ENCODE measurements at regions not wholly inside any gene's neighbourhood (a gene's known extent, or its start where the extent isn't known, plus 50 kb on each side); places are given as distances from the start of the nearest gene placed in this dataset.

GRCh38 chr2:122183890-122184289, 428.4 kb downstream of the TSN start:
- DNase-seq: no peak

- no peak for DNase-seq
These were observed 431.3 kb downstream of the TSN start for GRCh38 chr2:122186761-122187222.

GRCh38 chr2:122191331-122191730, 435.9 kb downstream of the TSN start:
- DNase-seq: no peak

GRCh38 chr2:122193622-122194021, 438.2 kb downstream of the TSN start:
- no peak for DNase-seq

GRCh38 chr2:122194546-122194945, 439.1 kb downstream of the TSN start:
- DNase-seq: no peak

GRCh38 chr2:122203523-122203922, 448.1 kb downstream of the TSN start:
- no peak for DNase-seq

GRCh38 chr2:122205641-122206040, 450.2 kb downstream of the TSN start:
- no peak for DNase-seq

GRCh38 chr2:122206101-122206500, 450.6 kb downstream of the TSN start:
- DNase-seq: no peak

- DNase-seq: no peak
These were observed 453.9 kb downstream of the TSN start for GRCh38 chr2:122209377-122209776.

GRCh38 chr2:122210065-122210464, 454.6 kb downstream of the TSN start:
- DNase-seq: no peak

- DNase-seq: no peak
These were observed 455.7 kb downstream of the TSN start for GRCh38 chr2:122210898-122211856.

GRCh38 chr2:122213312-122213711, 457.9 kb downstream of the TSN start:
- DNase-seq: no peak

- no peak for DNase-seq
These were observed 460.6 kb downstream of the TSN start for GRCh38 chr2:122216071-122216470.

GRCh38 chr2:122216901-122217300, 461.4 kb downstream of the TSN start:
- DNase-seq: no peak

- DNase-seq: no peak
These were observed 463.1 kb downstream of the TSN start for GRCh38 chr2:122218596-122218995.

GRCh38 chr2:122219504-122219903, 464.1 kb downstream of the TSN start:
- DNase-seq: no peak

GRCh38 chr2:122221665-122222064, 466.2 kb downstream of the TSN start:
- DNase-seq: no peak

GRCh38 chr2:122231296-122231695, 475.8 kb downstream of the TSN start:
- DNase-seq: no peak

GRCh38 chr2:122233372-122233771, 477.9 kb downstream of the TSN start:
- DNase-seq: no peak

- DNase-seq: no peak
These were observed 480.9 kb downstream of the TSN start for GRCh38 chr2:122236152-122236874.

GRCh38 chr2:122236925-122237324, 481.5 kb downstream of the TSN start:
- DNase-seq: no peak

- DNase-seq: no peak
These were observed 482.0 kb downstream of the TSN start for GRCh38 chr2:122237450-122237849.

GRCh38 chr2:122238006-122238559, 482.6 kb downstream of the TSN start:
- no peak for DNase-seq

- no peak for DNase-seq
These were observed 484.0 kb downstream of the TSN start for GRCh38 chr2:122239440-122239839.
